Liver (tissue), 8 donors: ENCODE measurements at regions not wholly inside any gene's neighbourhood (a gene's known extent, or its start where the extent isn't known, plus 50 kb on each side); places are given as distances from the start of the nearest gene placed in this dataset.

Experiments
- DNase-seq: peaks from one replicate; pipeline ENCODE4 v3.0.0-alpha.2; 2017; ENCODE audit warnings: low spot score
- H3K27ac ChIP-seq, 2 donors: one replicate each; pipeline ENCODE4 v1.7.0; 2013; ENCODE audit warnings: inconsistent platforms in 2 of 2, low read length in 2 of 2, control low read depth in 1 of 2, low read depth in 1 of 2, mild to moderate bottlenecking in 1 of 2
- H3K27me3 ChIP-seq, 4 donors: one replicate each; pipeline versions ENCODE4 v1.6.1 to v1.7.0; 2013; ENCODE audit warnings: low read length in 3 of 4, inconsistent platforms in 1 of 4, mild to moderate bottlenecking in 1 of 4, moderate library complexity in 1 of 4; ENCODE audit not compliant: control insufficient read depth in 4 of 4, insufficient read depth in 4 of 4
- H3K36me3 ChIP-seq, 4 donors: one replicate each; pipeline versions ENCODE4 v1.6.1 to v1.7.0; 2013; ENCODE audit warnings: low read length in 3 of 4, mild to moderate bottlenecking in 3 of 4, low read depth in 1 of 4, moderate library complexity in 1 of 4; ENCODE audit not compliant: control insufficient read depth in 4 of 4, insufficient read depth in 3 of 4
- H3K4me1 ChIP-seq, 4 donors: one replicate each; pipeline versions ENCODE4 v1.6.1 to v1.7.0; 2013; ENCODE audit warnings: low read length in 3 of 4, mild to moderate bottlenecking in 3 of 4, moderate library complexity in 1 of 4; ENCODE audit not compliant: control insufficient read depth in 4 of 4, insufficient read depth in 4 of 4
- H3K4me3 ChIP-seq, 3 donors: one replicate each; pipeline versions ENCODE4 v1.6.1 to v1.7.0; 2013; ENCODE audit warnings: low read length in 3 of 3, control low read depth in 1 of 3, low read depth in 1 of 3, mild to moderate bottlenecking in 1 of 3
- H3K9ac ChIP-seq, 2 donors: one replicate each; pipeline ENCODE4 v1.7.0; 2013; ENCODE audit warnings: low read length in 2 of 2, mild to moderate bottlenecking in 2 of 2, moderate library complexity in 2 of 2, control low read depth in 1 of 2, low read depth in 1 of 2
- H3K9me3 ChIP-seq, 4 donors: one replicate each; pipeline versions ENCODE4 v1.6.1 to v1.7.0; 2013; ENCODE audit warnings: low read length in 3 of 4; ENCODE audit not compliant: control insufficient read depth in 4 of 4
- EGR1 ChIP-seq, 2 donors: IDR thresholded peaks; 2 replicates each; pipeline ENCODE4 v1.6.1; 2016 to 2018; ENCODE audit warnings: antibody characterized with exemption in 2 of 2, low read depth in 2 of 2
- FOXA1 ChIP-seq: IDR thresholded peaks from 2 replicates; pipeline ENCODE4 v1.6.1; 2016; ENCODE audit warnings: antibody characterized with exemption
- FOXA2 ChIP-seq: IDR thresholded peaks from 2 replicates; pipeline ENCODE4 v1.6.1; 2016; ENCODE audit warnings: antibody characterized with exemption
- GABPA ChIP-seq, 2 donors: IDR thresholded peaks in 1 of 2; conservative IDR thresholded peaks in 1 of 2; 2 replicates each; pipeline ENCODE4 v1.6.1; 2016; ENCODE audit warnings: antibody characterized with exemption in 2 of 2, mild to moderate bottlenecking in 1 of 2, moderate library complexity in 1 of 2
- HNF4A ChIP-seq, 2 donors: conservative IDR thresholded peaks; 2 replicates each; pipeline ENCODE4 v1.6.1; 2016; ENCODE audit warnings: antibody characterized with exemption in 2 of 2, mild to moderate bottlenecking in 2 of 2
- HNF4G ChIP-seq: IDR thresholded peaks from 2 replicates; pipeline ENCODE4 v1.6.1; 2016; ENCODE audit warnings: antibody characterized with exemption
- JUND ChIP-seq, 2 donors: IDR thresholded peaks; 2 replicates each; pipeline ENCODE4 v1.6.1; 2016; ENCODE audit warnings: antibody characterized with exemption in 2 of 2
- NR2F2 ChIP-seq: IDR thresholded peaks from 2 replicates; pipeline ENCODE4 v1.6.1; 2016; ENCODE audit warnings: antibody characterized with exemption
- RAD21 ChIP-seq, 2 donors: IDR thresholded peaks; 2 replicates each; pipeline ENCODE4 v1.6.1; 2016; ENCODE audit warnings: antibody characterized with exemption in 2 of 2, mild to moderate bottlenecking in 2 of 2
- RXRA ChIP-seq, 2 donors: IDR thresholded peaks; 2 replicates each; pipeline ENCODE4 v1.6.1; 2017 to 2018; ENCODE audit warnings: antibody characterized with exemption in 2 of 2, mild to moderate bottlenecking in 1 of 2
- SP1 ChIP-seq: IDR thresholded peaks from 2 replicates; pipeline ENCODE4 v1.6.1; 2018; ENCODE audit warnings: antibody characterized with exemption, mild to moderate bottlenecking
- TAF1 ChIP-seq: conservative IDR thresholded peaks from 2 replicates; pipeline ENCODE4 v1.6.1; 2016; ENCODE audit warnings: antibody characterized with exemption, mild to moderate bottlenecking
- YY1 ChIP-seq: IDR thresholded peaks from 2 replicates; pipeline ENCODE4 v1.6.1; 2016; ENCODE audit warnings: antibody characterized with exemption, mild to moderate bottlenecking
- WGBS: extraction: QIAGEN DNeasy Blood & Tissue Kit; methylation state at CpG from one replicate; pipeline ENCODE4 v1.1.7; 2013; 5-methylcytosine and 5-hydroxymethylcytosine counted together
- TF ChIP-seq, protein P1 (sequence below): IDR thresholded peaks from 2 replicates; pipeline ENCODE4 v1.6.1; 2016; ENCODE audit warnings: antibody characterized with exemption, mild to moderate bottlenecking
- TF ChIP-seq, protein P2 (sequence below): IDR thresholded peaks from 2 replicates; pipeline ENCODE4 v1.6.1; 2016; ENCODE audit warnings: antibody characterized with exemption
- TF ChIP-seq, protein P3 (sequence below): IDR thresholded peaks from 2 replicates; pipeline ENCODE4 v1.6.1; 2016; ENCODE audit warnings: antibody characterized with exemption
- TF ChIP-seq, protein P4 (sequence below): fragments of 150-350 bp; IDR thresholded peaks from 2 replicates; pipeline ENCODE4 v1.5.1; 2017; ENCODE audit warnings: improper control_type of control experiment, low read depth, low read length; ENCODE audit not compliant: missing input control
- TF ChIP-seq, protein P5 (sequence below): IDR thresholded peaks from 2 replicates; pipeline ENCODE4 v1.6.1; 2016; ENCODE audit warnings: antibody characterized with exemption
- donor health status: healthy.
- donor health status: healthy.
- donor health status: healthy.
- donor health status: healthy.
- donor health status: healthy.

DNA sequence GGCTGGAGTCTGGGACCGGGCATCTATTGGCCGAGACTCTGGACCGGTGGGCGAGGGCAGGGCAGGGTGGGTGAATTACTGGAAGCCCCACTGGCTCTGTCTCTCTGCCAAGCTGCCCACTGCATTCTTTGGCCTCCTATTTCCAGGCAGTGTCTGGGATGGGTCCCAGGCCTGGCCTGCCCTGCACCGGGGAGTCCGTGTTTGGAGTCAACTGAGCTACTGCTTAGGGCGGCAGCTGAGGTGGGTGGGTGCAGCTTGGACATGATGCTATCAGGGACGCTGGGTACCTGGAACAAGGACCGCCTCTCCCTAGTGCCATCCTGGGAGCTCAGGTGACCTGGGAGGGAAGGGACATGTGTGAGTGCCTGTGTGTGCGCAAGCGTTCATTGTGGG, 58.1 kb downstream of the SOCS3 start:
- H3K27ac ChIP-seq = no peak overlapping the region
- WGBS = 95% methylated on average over 11 of the region's 11 CpGs
- H3K4me1 ChIP-seq = peaks cover 0 to 8% (median 3%) of the 10 kb centered on the region in 4 donors
- H3K27me3 ChIP-seq = no peaks in the 10 kb centered on the region
- no peaks in the 10 kb centered on the region for H3K36me3 ChIP-seq
- no peak overlapping the region for H3K4me3 ChIP-seq
- H3K9me3 ChIP-seq = peaks cover 0 to 1% (median 0%) of the 10 kb centered on the region in 4 donors
- no peak overlapping the region for H3K9ac ChIP-seq
- TF ChIP-seq NR2F2 (no peak), RXRA (IDR thresholded peaks at IDR 0.05) (no peak), SP1 (no peak), HNF4A (conservative IDR thresholded peaks at IDR 0.05) (no peak), GABPA (IDR thresholded peaks at IDR 0.05 in 1 of 2, conservative IDR thresholded peaks at IDR 0.05 in 1 of 2) (no peak), JUND (IDR thresholded peaks at IDR 0.05) (no peak), FOXA2 (no peak), FOXA1 (no peak), HNF4G (no peak), EGR1 (IDR thresholded peaks at IDR 0.05; ENCODE audit: low read depth in 2 of 2) (no peak)
- TF ChIP-seq, protein P1, sequence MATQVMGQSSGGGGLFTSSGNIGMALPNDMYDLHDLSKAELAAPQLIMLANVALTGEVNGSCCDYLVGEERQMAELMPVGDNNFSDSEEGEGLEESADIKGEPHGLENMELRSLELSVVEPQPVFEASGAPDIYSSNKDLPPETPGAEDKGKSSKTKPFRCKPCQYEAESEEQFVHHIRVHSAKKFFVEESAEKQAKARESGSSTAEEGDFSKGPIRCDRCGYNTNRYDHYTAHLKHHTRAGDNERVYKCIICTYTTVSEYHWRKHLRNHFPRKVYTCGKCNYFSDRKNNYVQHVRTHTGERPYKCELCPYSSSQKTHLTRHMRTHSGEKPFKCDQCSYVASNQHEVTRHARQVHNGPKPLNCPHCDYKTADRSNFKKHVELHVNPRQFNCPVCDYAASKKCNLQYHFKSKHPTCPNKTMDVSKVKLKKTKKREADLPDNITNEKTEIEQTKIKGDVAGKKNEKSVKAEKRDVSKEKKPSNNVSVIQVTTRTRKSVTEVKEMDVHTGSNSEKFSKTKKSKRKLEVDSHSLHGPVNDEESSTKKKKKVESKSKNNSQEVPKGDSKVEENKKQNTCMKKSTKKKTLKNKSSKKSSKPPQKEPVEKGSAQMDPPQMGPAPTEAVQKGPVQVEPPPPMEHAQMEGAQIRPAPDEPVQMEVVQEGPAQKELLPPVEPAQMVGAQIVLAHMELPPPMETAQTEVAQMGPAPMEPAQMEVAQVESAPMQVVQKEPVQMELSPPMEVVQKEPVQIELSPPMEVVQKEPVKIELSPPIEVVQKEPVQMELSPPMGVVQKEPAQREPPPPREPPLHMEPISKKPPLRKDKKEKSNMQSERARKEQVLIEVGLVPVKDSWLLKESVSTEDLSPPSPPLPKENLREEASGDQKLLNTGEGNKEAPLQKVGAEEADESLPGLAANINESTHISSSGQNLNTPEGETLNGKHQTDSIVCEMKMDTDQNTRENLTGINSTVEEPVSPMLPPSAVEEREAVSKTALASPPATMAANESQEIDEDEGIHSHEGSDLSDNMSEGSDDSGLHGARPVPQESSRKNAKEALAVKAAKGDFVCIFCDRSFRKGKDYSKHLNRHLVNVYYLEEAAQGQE = no peak
- TF ChIP-seq, protein P2, sequence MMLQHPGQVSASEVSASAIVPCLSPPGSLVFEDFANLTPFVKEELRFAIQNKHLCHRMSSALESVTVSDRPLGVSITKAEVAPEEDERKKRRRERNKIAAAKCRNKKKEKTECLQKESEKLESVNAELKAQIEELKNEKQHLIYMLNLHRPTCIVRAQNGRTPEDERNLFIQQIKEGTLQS = no peak
- DNase-seq = no peak

DNA sequence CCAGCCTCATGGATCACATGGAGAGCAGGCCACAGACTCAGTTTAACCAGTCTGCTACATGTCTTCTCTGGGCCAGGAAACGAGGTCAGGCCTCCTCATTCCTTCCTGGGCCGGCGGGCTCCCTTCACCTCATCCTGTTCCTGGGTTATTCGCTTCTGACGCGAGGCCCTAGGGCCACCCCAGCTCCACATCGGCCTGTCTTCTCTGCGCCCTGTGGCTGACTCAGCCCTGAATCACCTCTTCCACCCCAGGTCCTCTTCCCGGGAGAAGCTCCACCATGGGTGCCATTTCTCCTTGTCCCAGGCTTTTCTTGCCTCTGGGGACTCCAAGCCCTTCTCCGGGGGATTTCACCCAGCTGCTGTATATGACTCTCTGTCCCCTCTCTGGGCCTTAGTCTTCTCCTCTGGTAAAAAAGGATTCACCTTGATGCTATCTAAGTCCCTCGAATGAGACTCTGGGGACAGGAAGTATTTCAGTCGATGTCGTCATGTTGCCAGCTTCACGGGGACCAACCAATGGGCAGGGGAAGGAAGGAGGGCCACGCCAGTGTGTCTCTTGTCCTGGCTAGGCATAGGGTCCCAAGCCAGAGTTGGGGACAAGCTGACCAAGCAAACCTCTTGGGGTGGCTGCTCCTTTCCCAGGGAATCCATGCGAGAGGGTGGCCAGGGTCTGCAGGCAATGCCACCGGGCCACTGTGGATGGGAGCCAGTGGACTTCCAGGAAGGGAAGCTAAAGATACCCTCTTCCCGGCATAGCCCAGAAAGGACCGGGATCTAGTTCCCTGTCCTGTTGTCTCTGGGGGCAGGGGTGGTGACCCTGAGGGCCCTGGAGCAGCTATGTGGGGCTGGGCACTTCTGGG, 58.7 kb downstream of the SOCS3 start:
- H3K9me3 ChIP-seq = no peaks in the 10 kb centered on the region
- H3K27me3 ChIP-seq = no peaks in the 10 kb centered on the region
- no peak for DNase-seq
- 89% methylated on average over 19 of the region's 19 CpGs for WGBS
- H3K4me1 ChIP-seq = peaks cover 0 to 8% (median 3%) of the 10 kb centered on the region in 4 donors
- TF ChIP-seq HNF4G (no peak), YY1 (no peak), RXRA (IDR thresholded peaks at IDR 0.05) (no peak), HNF4A (conservative IDR thresholded peaks at IDR 0.05) (no peak), EGR1 (IDR thresholded peaks at IDR 0.05; ENCODE audit: low read depth in 2 of 2) (no peak), NR2F2 (no peak), RAD21 (IDR thresholded peaks at IDR 0.05) (no peak), JUND (IDR thresholded peaks at IDR 0.05) (no peak), GABPA (IDR thresholded peaks at IDR 0.05 in 1 of 2, conservative IDR thresholded peaks at IDR 0.05 in 1 of 2) (no peak), FOXA2 (no peak), TAF1 (no peak), FOXA1 (no peak)
- TF ChIP-seq, protein P1 = no peak
- TF ChIP-seq, protein P3, sequence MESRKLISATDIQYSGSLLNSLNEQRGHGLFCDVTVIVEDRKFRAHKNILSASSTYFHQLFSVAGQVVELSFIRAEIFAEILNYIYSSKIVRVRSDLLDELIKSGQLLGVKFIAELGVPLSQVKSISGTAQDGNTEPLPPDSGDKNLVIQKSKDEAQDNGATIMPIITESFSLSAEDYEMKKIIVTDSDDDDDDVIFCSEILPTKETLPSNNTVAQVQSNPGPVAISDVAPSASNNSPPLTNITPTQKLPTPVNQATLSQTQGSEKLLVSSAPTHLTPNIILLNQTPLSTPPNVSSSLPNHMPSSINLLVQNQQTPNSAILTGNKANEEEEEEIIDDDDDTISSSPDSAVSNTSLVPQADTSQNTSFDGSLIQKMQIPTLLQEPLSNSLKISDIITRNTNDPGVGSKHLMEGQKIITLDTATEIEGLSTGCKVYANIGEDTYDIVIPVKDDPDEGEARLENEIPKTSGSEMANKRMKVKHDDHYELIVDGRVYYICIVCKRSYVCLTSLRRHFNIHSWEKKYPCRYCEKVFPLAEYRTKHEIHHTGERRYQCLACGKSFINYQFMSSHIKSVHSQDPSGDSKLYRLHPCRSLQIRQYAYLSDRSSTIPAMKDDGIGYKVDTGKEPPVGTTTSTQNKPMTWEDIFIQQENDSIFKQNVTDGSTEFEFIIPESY = no peak
- TF ChIP-seq, protein P4, sequence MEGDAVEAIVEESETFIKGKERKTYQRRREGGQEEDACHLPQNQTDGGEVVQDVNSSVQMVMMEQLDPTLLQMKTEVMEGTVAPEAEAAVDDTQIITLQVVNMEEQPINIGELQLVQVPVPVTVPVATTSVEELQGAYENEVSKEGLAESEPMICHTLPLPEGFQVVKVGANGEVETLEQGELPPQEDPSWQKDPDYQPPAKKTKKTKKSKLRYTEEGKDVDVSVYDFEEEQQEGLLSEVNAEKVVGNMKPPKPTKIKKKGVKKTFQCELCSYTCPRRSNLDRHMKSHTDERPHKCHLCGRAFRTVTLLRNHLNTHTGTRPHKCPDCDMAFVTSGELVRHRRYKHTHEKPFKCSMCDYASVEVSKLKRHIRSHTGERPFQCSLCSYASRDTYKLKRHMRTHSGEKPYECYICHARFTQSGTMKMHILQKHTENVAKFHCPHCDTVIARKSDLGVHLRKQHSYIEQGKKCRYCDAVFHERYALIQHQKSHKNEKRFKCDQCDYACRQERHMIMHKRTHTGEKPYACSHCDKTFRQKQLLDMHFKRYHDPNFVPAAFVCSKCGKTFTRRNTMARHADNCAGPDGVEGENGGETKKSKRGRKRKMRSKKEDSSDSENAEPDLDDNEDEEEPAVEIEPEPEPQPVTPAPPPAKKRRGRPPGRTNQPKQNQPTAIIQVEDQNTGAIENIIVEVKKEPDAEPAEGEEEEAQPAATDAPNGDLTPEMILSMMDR = no peak
- TF ChIP-seq, protein P5, sequence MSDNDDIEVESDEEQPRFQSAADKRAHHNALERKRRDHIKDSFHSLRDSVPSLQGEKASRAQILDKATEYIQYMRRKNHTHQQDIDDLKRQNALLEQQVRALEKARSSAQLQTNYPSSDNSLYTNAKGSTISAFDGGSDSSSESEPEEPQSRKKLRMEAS = no peak
- TF ChIP-seq, protein P2 = no peak
- no peaks in the 10 kb centered on the region for H3K36me3 ChIP-seq
- no peak overlapping the region for H3K27ac ChIP-seq
- no peak overlapping the region for H3K4me3 ChIP-seq
- no peak overlapping the region for H3K9ac ChIP-seq
